Natural killer cell treated with Interleukin-12 subunit alpha and Interleukin-12 subunit beta and Interleukin-15 and Interleukin-18, amount 100 ng/mL, for 72 hours (primary cell): ENCODE measurements at regions not wholly inside any gene's neighbourhood (a gene's known extent, or its start where the extent isn't known, plus 50 kb on each side); places are given as distances from the start of the nearest gene placed in this dataset.

Experiments
- ATAC-seq, 2 donors: fragments of 150-1000 bp; cut with Tn5 transposase in 1 of 2; sonication (Bioruptor Pico), chemical (Tn5 transposase) in 1 of 2; 2 replicates each; pipeline ENCODE4 v1.10.0; 2021
- DNase-seq: peaks from one replicate; pipeline ENCODE4 v3.0.0; 2022; ENCODE audit warnings: low spot score
- H3K27ac Mint-ChIP-seq, 2 donors: 1 replicate in 1 of 2; 2 replicates in 1 of 2; pipeline ENCODE4 v1.8.0; 2022; ENCODE audit warnings: mixed read lengths in 2 of 2, mild to moderate bottlenecking in 1 of 2, moderate library complexity in 1 of 2
- H3K27me3 Mint-ChIP-seq, 2 donors: 1 replicate in 1 of 2; 2 replicates in 1 of 2; pipeline ENCODE4 v1.8.0; 2022; ENCODE audit warnings: mixed read lengths in 2 of 2
- H3K36me3 Mint-ChIP-seq: one replicate; pipeline ENCODE4 v1.8.0; 2022; ENCODE audit warnings: mixed read lengths
- H3K4me1 Mint-ChIP-seq, 2 donors: 1 replicate in 1 of 2; 2 replicates in 1 of 2; pipeline ENCODE4 v1.8.0; 2022; ENCODE audit warnings: low read depth in 2 of 2, mixed read lengths in 2 of 2, mild to moderate bottlenecking in 1 of 2
- H3K4me3 Mint-ChIP-seq: one replicate; pipeline ENCODE4 v1.8.0; 2022; ENCODE audit warnings: mixed read lengths
- H3K9me3 Mint-ChIP-seq: 2 replicates; pipeline ENCODE4 v1.8.0; 2022; ENCODE audit warnings: mixed read lengths

GRCh38 chr5:103953601-103954382 is 391.2 kb upstream of the NUDT12 start:
- no peak for DNase-seq
- no peaks in the 10 kb centered on the region for H3K4me1 Mint-ChIP-seq
- H3K4me3 Mint-ChIP-seq, result no peak overlapping the region
- ATAC-seq, result no peak
- peaks cover 16% of the 10 kb centered on the region for H3K9me3 Mint-ChIP-seq
- peaks cover 4% of the 10 kb centered on the region for H3K36me3 Mint-ChIP-seq
- H3K27me3 Mint-ChIP-seq, result no peaks in the 10 kb centered on the region
- H3K27ac Mint-ChIP-seq, result no peak overlapping the region

- Mint-ChIP-seq H3K27me3 (no peaks in the 10 kb centered on the region), H3K27ac (no peak overlapping the region), H3K9me3 (peaks cover 3% of the 10 kb centered on the region), H3K4me3 (no peak overlapping the region), H3K36me3 (no peaks in the 10 kb centered on the region), H3K4me1 (no peaks in the 10 kb centered on the region)
- DNase-seq, result no peak
- ATAC-seq, result no peak
These were observed 389.2 kb upstream of the NUDT12 start for GRCh38 chr5:103951776-103952175.

- no peak for ATAC-seq
- DNase-seq, result no peak
- H3K36me3 Mint-ChIP-seq, result no peaks in the 10 kb centered on the region
- no peak overlapping the region for H3K4me3 Mint-ChIP-seq
- H3K9me3 Mint-ChIP-seq, result peaks cover 5% of the 10 kb centered on the region
- no peaks in the 10 kb centered on the region for H3K4me1 Mint-ChIP-seq
- H3K27me3 Mint-ChIP-seq, result no peaks in the 10 kb centered on the region
- no peak overlapping the region for H3K27ac Mint-ChIP-seq
These were observed 380.6 kb upstream of the NUDT12 start for GRCh38 chr5:103943230-103943629.

- H3K36me3 Mint-ChIP-seq, result no peaks in the 10 kb centered on the region
- H3K4me1 Mint-ChIP-seq, result no peaks in the 10 kb centered on the region
- ATAC-seq (no peak), DNase-seq (no peak)
- H3K27ac Mint-ChIP-seq, result no peak overlapping the region
- peaks cover 6% of the 10 kb centered on the region for H3K9me3 Mint-ChIP-seq
- no peaks in the 10 kb centered on the region for H3K27me3 Mint-ChIP-seq
- no peak overlapping the region for H3K4me3 Mint-ChIP-seq
These were observed 380.1 kb upstream of the NUDT12 start for GRCh38 chr5:103942587-103943186.

GRCh38 chr5:103941596-103941995 is 379.0 kb upstream of the NUDT12 start:
- no peaks in the 10 kb centered on the region for H3K27me3 Mint-ChIP-seq
- peaks cover 6% of the 10 kb centered on the region for H3K9me3 Mint-ChIP-seq
- H3K36me3 Mint-ChIP-seq, result no peaks in the 10 kb centered on the region
- H3K4me3 Mint-ChIP-seq, result no peak overlapping the region
- H3K27ac Mint-ChIP-seq, result no peak overlapping the region
- ATAC-seq (no peak), DNase-seq (no peak)
- no peaks in the 10 kb centered on the region for H3K4me1 Mint-ChIP-seq

DNA sequence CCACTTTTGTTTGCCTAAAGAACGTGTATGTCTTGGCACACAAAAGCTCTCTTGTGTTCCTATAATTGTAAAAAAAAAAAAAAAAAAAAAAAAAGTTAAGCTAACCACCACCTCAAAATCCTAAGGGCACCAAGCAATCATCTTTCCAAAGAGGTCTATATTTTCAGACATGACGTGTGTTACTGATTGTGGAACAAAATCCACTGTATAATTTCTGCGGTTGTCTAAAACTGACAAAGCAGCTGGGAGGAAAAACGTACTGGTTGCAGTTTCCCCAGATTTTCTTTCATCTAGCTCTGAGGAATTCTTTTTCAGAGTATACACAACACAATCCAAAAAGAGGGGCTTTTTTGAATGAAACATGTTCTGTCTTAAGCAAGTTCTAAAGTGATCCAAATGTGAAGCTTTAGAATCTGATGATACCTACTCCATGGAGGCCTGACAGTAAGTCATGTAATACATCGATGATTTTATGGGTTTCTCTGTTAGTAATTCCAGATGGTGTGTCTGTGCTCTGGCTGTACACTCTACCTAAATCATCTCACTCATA is 375.6 kb upstream of the NUDT12 start:
- peaks cover 21% of the 10 kb centered on the region for H3K9me3 Mint-ChIP-seq
- no peak overlapping the region for H3K27ac Mint-ChIP-seq
- no peaks in the 10 kb centered on the region for H3K4me1 Mint-ChIP-seq
- no peak overlapping the region for H3K4me3 Mint-ChIP-seq
- DNase-seq (no peak), ATAC-seq (no peak)
- no peaks in the 10 kb centered on the region for H3K27me3 Mint-ChIP-seq
- no peaks in the 10 kb centered on the region for H3K36me3 Mint-ChIP-seq

DNA sequence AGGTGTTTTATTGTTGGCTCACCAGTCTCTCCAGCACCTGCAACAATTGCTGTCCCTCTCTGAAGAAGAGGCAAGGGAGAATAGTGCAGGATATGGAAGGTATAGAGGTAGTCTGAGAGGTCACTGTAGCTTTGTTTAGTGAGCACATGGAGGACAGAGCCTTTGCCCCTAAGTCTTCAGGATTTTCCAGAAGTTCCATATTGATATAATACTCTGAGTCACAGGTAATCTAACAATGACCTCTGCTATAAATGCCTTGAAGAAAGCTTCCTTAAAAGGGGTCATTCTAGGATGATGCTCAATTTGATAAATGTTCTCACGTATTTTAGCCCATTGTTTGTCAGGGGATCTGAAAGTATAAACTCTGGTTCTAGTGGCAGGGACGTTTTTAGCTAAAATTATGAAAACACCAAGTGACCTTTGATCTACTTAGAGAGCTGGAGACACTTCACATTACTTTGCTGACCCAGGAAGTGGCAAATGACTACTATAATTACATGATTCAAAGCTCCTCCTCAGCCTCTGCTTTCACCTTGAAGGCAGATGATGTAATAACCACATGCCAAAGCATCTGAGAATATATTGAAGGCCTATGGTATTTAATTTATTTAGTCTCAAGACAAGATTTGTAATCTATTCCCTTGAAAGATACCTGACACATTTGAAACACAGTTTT is 366.9 kb upstream of the NUDT12 start:
- Mint-ChIP-seq H3K27ac (no peak overlapping the region), H3K4me1 (no peaks in the 10 kb centered on the region), H3K9me3 (peaks cover 21% of the 10 kb centered on the region), H3K36me3 (no peaks in the 10 kb centered on the region), H3K27me3 (no peaks in the 10 kb centered on the region), H3K4me3 (no peak overlapping the region)
- ATAC-seq, result no peak
- DNase-seq, result no peak

DNA sequence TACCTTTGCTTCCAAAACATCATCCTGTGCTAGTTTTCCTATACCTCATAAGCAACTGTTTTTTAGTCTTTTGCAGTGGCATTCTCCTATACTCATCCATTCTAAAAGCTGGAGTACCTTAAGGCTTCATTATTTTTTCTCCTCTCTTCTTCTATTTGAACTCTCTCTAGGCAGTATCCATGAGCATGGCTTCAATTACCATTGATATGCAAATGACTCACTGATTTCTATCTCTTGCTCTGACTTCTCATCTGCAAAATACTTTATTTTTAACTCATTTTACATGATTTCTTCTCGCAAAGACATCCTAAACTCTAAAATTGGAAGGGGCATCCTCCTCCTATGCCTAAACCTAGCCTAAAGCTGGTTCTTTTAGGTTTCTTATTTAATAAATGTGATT is 365.1 kb upstream of the NUDT12 start:
- ATAC-seq (no peak), DNase-seq (no peak)
- H3K27me3 Mint-ChIP-seq, result no peaks in the 10 kb centered on the region
- no peaks in the 10 kb centered on the region for H3K36me3 Mint-ChIP-seq
- H3K4me3 Mint-ChIP-seq, result no peak overlapping the region
- H3K9me3 Mint-ChIP-seq, result peaks cover 11% of the 10 kb centered on the region
- no peak overlapping the region for H3K27ac Mint-ChIP-seq
- H3K4me1 Mint-ChIP-seq, result no peaks in the 10 kb centered on the region

GRCh38 chr5:103923616-103924168 is 361.1 kb upstream of the NUDT12 start:
- no peak overlapping the region for H3K4me3 Mint-ChIP-seq
- ATAC-seq, result no peak
- no peaks in the 10 kb centered on the region for H3K4me1 Mint-ChIP-seq
- DNase-seq, result no peak
- no peaks in the 10 kb centered on the region for H3K27me3 Mint-ChIP-seq
- peaks cover 8% of the 10 kb centered on the region for H3K9me3 Mint-ChIP-seq
- no peaks in the 10 kb centered on the region for H3K36me3 Mint-ChIP-seq
- no peak overlapping the region for H3K27ac Mint-ChIP-seq

DNA sequence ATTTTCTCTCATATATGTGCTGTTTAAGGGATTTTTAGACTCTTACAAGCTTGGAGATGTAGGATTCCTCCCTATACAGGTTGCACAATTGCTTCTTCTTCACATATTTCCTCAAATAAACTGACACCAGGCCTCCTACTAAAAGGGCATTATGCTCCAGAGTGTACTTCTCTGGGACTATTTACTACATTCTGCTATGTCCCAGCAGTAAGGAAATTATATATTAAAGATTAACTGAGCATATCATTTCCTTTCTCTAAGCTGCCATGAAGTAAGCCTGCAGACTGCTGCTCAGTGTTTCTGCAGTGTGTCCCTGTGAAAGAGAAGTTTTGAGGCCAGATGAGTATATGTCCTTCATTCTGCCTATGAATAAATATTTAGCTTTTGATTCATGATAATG is 356.9 kb upstream of the NUDT12 start:
- no peak overlapping the region for H3K27ac Mint-ChIP-seq
- DNase-seq (no peak), ATAC-seq (no peak)
- H3K4me3 Mint-ChIP-seq, result no peak overlapping the region
- no peaks in the 10 kb centered on the region for H3K36me3 Mint-ChIP-seq
- H3K27me3 Mint-ChIP-seq, result no peaks in the 10 kb centered on the region
- no peaks in the 10 kb centered on the region for H3K4me1 Mint-ChIP-seq
- peaks cover 7% of the 10 kb centered on the region for H3K9me3 Mint-ChIP-seq

- Mint-ChIP-seq H3K36me3 (no peaks in the 10 kb centered on the region), H3K9me3 (peaks cover 7% of the 10 kb centered on the region), H3K27ac (no peak overlapping the region), H3K27me3 (no peaks in the 10 kb centered on the region), H3K4me1 (no peaks in the 10 kb centered on the region), H3K4me3 (no peak overlapping the region)
- DNase-seq (no peak), ATAC-seq (no peak)
These were observed 356.2 kb upstream of the NUDT12 start for GRCh38 chr5:103918668-103919367.

- Mint-ChIP-seq H3K4me1 (no peaks in the 10 kb centered on the region), H3K27ac (no peak overlapping the region), H3K4me3 (no peak overlapping the region), H3K36me3 (no peaks in the 10 kb centered on the region), H3K9me3 (peaks cover 11% of the 10 kb centered on the region), H3K27me3 (no peaks in the 10 kb centered on the region)
- ATAC-seq (no peak), DNase-seq (no peak)
These were observed 352.5 kb upstream of the NUDT12 start for GRCh38 chr5:103915081-103915480.

GRCh38 chr5:103910786-103911185 is 348.2 kb upstream of the NUDT12 start:
- no peak overlapping the region for H3K27ac Mint-ChIP-seq
- no peak for DNase-seq
- peaks cover 3% of the 10 kb centered on the region for H3K9me3 Mint-ChIP-seq
- H3K4me3 Mint-ChIP-seq, result no peak overlapping the region
- H3K27me3 Mint-ChIP-seq, result no peaks in the 10 kb centered on the region
- ATAC-seq, result no peak
- no peaks in the 10 kb centered on the region for H3K36me3 Mint-ChIP-seq
- no peaks in the 10 kb centered on the region for H3K4me1 Mint-ChIP-seq
